ENCODE measurements at regions not wholly inside any gene's neighbourhood (a gene's known extent, or its start where the extent isn't known, plus 50 kb on each side); places are given as distances from the start of the nearest gene placed in this dataset.

DNA sequence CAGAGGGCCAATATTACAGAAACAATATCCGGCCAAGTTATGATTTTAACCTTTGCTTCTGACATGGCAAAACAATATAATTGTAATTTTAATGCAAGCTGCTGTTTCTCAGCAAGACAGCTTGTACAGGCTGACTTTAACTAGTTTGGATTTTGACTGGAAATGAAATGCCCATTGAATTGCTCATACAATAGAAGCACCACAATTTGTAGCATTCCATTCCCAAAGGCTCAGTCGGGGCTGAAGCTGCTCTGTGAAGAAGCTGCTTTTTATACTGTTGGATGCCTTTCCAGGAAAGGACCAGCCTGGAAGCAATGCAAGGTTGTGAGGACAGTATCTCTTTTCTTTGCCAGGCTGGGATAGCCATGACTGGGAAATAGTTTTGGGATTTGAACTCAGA lies 677.0 kb upstream of the FANCL start:
- H3K36me3 ChIP-seq (ENCODE audit: control insufficient read depth in 2 of 2, insufficient read depth in 2 of 2, low read length in 1 of 2): no peaks in the 10 kb centered on the region
- H3K9me3 ChIP-seq (ENCODE audit: control insufficient read depth in 2 of 2, insufficient read depth in 1 of 2, low read depth in 1 of 2, low read length in 1 of 2): peaks cover 0 to 3% of the 10 kb centered on the region in 2 donors
- 58 to 71% methylated on average over 2 of the region's 2 CpGs for WGBS, 2 donors
- H3K4me3 ChIP-seq (ENCODE audit: low read depth in 1 of 2, low read length in 2 of 2): no peak overlapping the region
- H3K4me1 ChIP-seq (ENCODE audit: control insufficient read depth in 2 of 2, insufficient read depth in 2 of 2, low read length in 1 of 2): no peaks in the 10 kb centered on the region
- no peak overlapping the region for H3K27ac ChIP-seq (ENCODE audit: low read depth in 2 of 2, low read length in 1 of 2)
- no peaks in the 10 kb centered on the region for H3K27me3 ChIP-seq (ENCODE audit: control insufficient read depth in 1 of 2, insufficient read depth in 2 of 2, low read length in 2 of 2)

GRCh38 chr2:58917596-58917995 lies 676.5 kb upstream of the FANCL start:
- Histone ChIP-seq H3K4me1 (ENCODE audit: control insufficient read depth in 2 of 2, insufficient read depth in 2 of 2, low read length in 1 of 2) (no peaks in the 10 kb centered on the region), H3K27me3 (ENCODE audit: control insufficient read depth in 1 of 2, insufficient read depth in 2 of 2, low read length in 2 of 2) (no peaks in the 10 kb centered on the region), H3K9me3 (ENCODE audit: control insufficient read depth in 2 of 2, insufficient read depth in 1 of 2, low read depth in 1 of 2, low read length in 1 of 2) (peaks cover 0 to 3% of the 10 kb centered on the region in 2 donors), H3K27ac (ENCODE audit: low read depth in 2 of 2, low read length in 1 of 2) (no peak overlapping the region), H3K4me3 (ENCODE audit: low read depth in 1 of 2, low read length in 2 of 2) (no peak overlapping the region), H3K36me3 (ENCODE audit: control insufficient read depth in 2 of 2, insufficient read depth in 2 of 2, low read length in 1 of 2) (no peaks in the 10 kb centered on the region)
- 83 to 91% methylated on average over 6 of the region's 6 CpGs for WGBS, 2 donors

- 63 to 65% methylated on average over 3 of the region's 3 CpGs for WGBS, 2 donors
- no peaks in the 10 kb centered on the region for H3K4me1 ChIP-seq (ENCODE audit: control insufficient read depth in 2 of 2, insufficient read depth in 2 of 2, low read length in 1 of 2)
- no peaks in the 10 kb centered on the region for H3K27me3 ChIP-seq (ENCODE audit: control insufficient read depth in 1 of 2, insufficient read depth in 2 of 2, low read length in 2 of 2)
These were observed 674.9 kb upstream of the FANCL start for GRCh38 chr2:58916063-58916462.

DNA sequence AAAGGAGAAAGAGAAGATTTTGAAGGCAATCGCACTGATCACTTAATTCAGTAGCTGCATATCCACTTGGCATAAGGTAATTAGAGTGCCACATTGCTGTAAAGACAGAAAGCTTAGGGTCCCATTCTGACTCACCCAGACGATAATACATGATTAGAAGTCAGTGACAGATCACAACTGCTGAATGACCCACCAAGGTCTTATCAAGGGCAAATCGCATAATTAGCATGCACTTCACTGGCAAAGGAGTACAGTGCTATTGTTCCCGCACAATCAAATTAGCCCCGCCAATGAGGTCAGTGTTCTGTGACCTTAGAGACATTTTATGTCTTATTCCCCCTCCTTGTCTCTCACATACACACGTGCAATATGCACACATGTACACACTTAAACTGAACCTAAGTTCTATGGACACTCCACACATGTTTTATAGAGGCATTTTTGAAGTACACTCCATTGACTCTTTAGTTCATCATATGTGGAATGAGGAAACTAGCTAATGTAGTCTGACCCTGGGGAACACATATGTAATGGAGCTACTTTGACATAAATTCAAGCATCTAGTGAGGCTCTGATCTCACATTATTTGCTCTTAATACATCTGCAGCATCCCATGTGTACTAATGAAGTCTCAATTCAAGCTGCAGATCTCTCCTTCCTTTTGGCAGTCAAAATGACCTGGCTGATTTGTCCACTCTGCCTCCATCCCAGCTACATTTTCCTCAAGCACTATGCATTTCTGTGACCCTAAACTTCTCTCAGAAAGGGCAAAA lies 673.8 kb upstream of the FANCL start:
- Histone ChIP-seq H3K4me3 (ENCODE audit: low read depth in 1 of 2, low read length in 2 of 2) (no peak overlapping the region), H3K27me3 (ENCODE audit: control insufficient read depth in 1 of 2, insufficient read depth in 2 of 2, low read length in 2 of 2) (no peaks in the 10 kb centered on the region), H3K9me3 (ENCODE audit: control insufficient read depth in 2 of 2, insufficient read depth in 1 of 2, low read depth in 1 of 2, low read length in 1 of 2) (no peaks in the 10 kb centered on the region), H3K27ac (ENCODE audit: low read depth in 2 of 2, low read length in 1 of 2) (no peak overlapping the region), H3K36me3 (ENCODE audit: control insufficient read depth in 2 of 2, insufficient read depth in 2 of 2, low read length in 1 of 2) (no peaks in the 10 kb centered on the region), H3K4me1 (ENCODE audit: control insufficient read depth in 2 of 2, insufficient read depth in 2 of 2, low read length in 1 of 2) (no peaks in the 10 kb centered on the region)
- 86 to 90% methylated on average over 6 of the region's 6 CpGs for WGBS, 2 donors

More at GRCh38 chr2:58916063-58916462, 674.9 kb upstream of the FANCL start:
- peaks cover 0 to 3% of the 10 kb centered on the region in 2 donors for H3K9me3 ChIP-seq (ENCODE audit: control insufficient read depth in 2 of 2, insufficient read depth in 1 of 2, low read depth in 1 of 2, low read length in 1 of 2)
- no peaks in the 10 kb centered on the region for H3K36me3 ChIP-seq (ENCODE audit: control insufficient read depth in 2 of 2, insufficient read depth in 2 of 2, low read length in 1 of 2)
- H3K4me3 ChIP-seq (ENCODE audit: low read depth in 1 of 2, low read length in 2 of 2): no peak overlapping the region
- no peak overlapping the region for H3K27ac ChIP-seq (ENCODE audit: low read depth in 2 of 2, low read length in 1 of 2)

DNA sequence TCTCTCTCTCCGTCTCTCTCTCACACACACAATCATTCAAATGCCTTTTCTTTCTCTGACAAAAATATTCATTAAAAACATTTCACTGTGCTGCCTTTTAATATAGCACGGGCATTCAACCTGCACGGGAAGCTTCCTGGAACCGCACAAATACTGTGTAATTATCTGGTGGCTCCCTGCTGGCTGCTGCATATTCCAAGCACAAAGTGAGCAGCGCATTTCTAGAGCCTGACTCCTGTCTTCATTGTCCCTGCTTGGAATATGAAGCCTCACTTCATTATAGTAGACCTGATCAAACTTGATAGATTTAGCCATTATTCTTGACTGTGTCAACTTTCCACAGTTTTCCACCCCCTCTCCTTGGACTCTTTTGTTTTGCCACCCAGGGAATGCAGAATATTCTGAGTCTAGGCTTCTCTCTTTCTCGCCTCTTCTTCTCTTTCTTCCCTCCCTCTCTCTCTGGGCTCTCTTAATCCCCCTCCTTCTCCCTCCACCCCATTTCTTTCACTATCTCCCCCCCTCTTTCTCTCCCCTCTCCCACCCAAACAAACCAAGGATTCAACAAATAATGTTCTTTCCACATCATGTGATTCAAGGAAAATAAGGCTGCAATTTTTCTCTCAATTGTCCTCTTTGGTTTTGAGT lies 672.1 kb upstream of the FANCL start:
- no peak overlapping the region for H3K27ac ChIP-seq (ENCODE audit: low read depth in 2 of 2, low read length in 1 of 2)
- no peaks in the 10 kb centered on the region for H3K9me3 ChIP-seq (ENCODE audit: control insufficient read depth in 2 of 2, insufficient read depth in 1 of 2, low read depth in 1 of 2, low read length in 1 of 2)
- H3K36me3 ChIP-seq (ENCODE audit: control insufficient read depth in 2 of 2, insufficient read depth in 2 of 2, low read length in 1 of 2): no peaks in the 10 kb centered on the region
- H3K27me3 ChIP-seq (ENCODE audit: control insufficient read depth in 1 of 2, insufficient read depth in 2 of 2, low read length in 2 of 2): no peaks in the 10 kb centered on the region
- no peaks in the 10 kb centered on the region for H3K4me1 ChIP-seq (ENCODE audit: control insufficient read depth in 2 of 2, insufficient read depth in 2 of 2, low read length in 1 of 2)
- WGBS, 2 donors: 49 to 51% methylated on average over 6 of the region's 6 CpGs
- no peak overlapping the region for H3K4me3 ChIP-seq (ENCODE audit: low read depth in 1 of 2, low read length in 2 of 2)

DNA sequence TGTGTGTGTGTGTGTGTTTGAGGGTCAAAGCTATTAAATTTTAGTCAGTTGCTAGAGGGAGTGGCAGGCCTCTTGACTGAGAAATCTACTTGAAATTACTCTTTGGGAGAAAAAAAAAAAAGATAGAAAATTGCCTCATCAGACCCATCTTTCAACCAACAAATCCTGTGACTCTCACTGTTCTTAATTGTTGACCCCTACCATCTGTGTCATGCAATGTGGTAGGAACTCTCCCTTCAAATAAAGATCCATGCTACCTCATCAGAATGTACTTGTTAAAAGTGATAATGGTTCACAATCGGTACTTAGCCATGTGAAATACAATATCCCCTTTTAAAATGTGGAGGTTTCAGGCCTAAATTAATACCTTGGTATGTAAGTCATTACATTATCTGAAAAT lies 670.8 kb upstream of the FANCL start:
- H3K9me3 ChIP-seq (ENCODE audit: control insufficient read depth in 2 of 2, insufficient read depth in 1 of 2, low read depth in 1 of 2, low read length in 1 of 2): no peaks in the 10 kb centered on the region
- no peak overlapping the region for H3K4me3 ChIP-seq (ENCODE audit: low read depth in 1 of 2, low read length in 2 of 2)
- 89% methylated on average over 1 of the region's 1 CpG for WGBS, 2 donors
- H3K27me3 ChIP-seq (ENCODE audit: control insufficient read depth in 1 of 2, insufficient read depth in 2 of 2, low read length in 2 of 2): no peaks in the 10 kb centered on the region
- no peak overlapping the region for H3K27ac ChIP-seq (ENCODE audit: low read depth in 2 of 2, low read length in 1 of 2)
- no peaks in the 10 kb centered on the region for H3K36me3 ChIP-seq (ENCODE audit: control insufficient read depth in 2 of 2, insufficient read depth in 2 of 2, low read length in 1 of 2)
- no peaks in the 10 kb centered on the region for H3K4me1 ChIP-seq (ENCODE audit: control insufficient read depth in 2 of 2, insufficient read depth in 2 of 2, low read length in 1 of 2)

GRCh38 chr2:58908501-58909154 lies 667.5 kb upstream of the FANCL start:
- Histone ChIP-seq H3K36me3 (ENCODE audit: control insufficient read depth in 2 of 2, insufficient read depth in 2 of 2, low read length in 1 of 2) (no peaks in the 10 kb centered on the region), H3K4me3 (ENCODE audit: low read depth in 1 of 2, low read length in 2 of 2) (no peak overlapping the region), H3K9me3 (ENCODE audit: control insufficient read depth in 2 of 2, insufficient read depth in 1 of 2, low read depth in 1 of 2, low read length in 1 of 2) (no peaks in the 10 kb centered on the region), H3K4me1 (ENCODE audit: control insufficient read depth in 2 of 2, insufficient read depth in 2 of 2, low read length in 1 of 2) (no peaks in the 10 kb centered on the region), H3K27me3 (ENCODE audit: control insufficient read depth in 1 of 2, insufficient read depth in 2 of 2, low read length in 2 of 2) (no peaks in the 10 kb centered on the region), H3K27ac (ENCODE audit: low read depth in 2 of 2, low read length in 1 of 2) (no peak overlapping the region)
- 40 to 53% methylated on average over 2 of the region's 2 CpGs for WGBS, 2 donors

- H3K27ac ChIP-seq (ENCODE audit: low read depth in 2 of 2, low read length in 1 of 2): no peak overlapping the region
- H3K4me1 ChIP-seq (ENCODE audit: control insufficient read depth in 2 of 2, insufficient read depth in 2 of 2, low read length in 1 of 2): no peaks in the 10 kb centered on the region
- H3K27me3 ChIP-seq (ENCODE audit: control insufficient read depth in 1 of 2, insufficient read depth in 2 of 2, low read length in 2 of 2): no peaks in the 10 kb centered on the region
- H3K36me3 ChIP-seq (ENCODE audit: control insufficient read depth in 2 of 2, insufficient read depth in 2 of 2, low read length in 1 of 2): no peaks in the 10 kb centered on the region
- no peaks in the 10 kb centered on the region for H3K9me3 ChIP-seq (ENCODE audit: control insufficient read depth in 2 of 2, insufficient read depth in 1 of 2, low read depth in 1 of 2, low read length in 1 of 2)
- 94 to 97% methylated on average over 1 of the region's 1 CpG for WGBS, 2 donors
- H3K4me3 ChIP-seq (ENCODE audit: low read depth in 1 of 2, low read length in 2 of 2): no peak overlapping the region
These were observed 666.5 kb upstream of the FANCL start for GRCh38 chr2:58907644-58908043.

- Histone ChIP-seq H3K27me3 (ENCODE audit: control insufficient read depth in 1 of 2, insufficient read depth in 2 of 2, low read length in 2 of 2) (no peaks in the 10 kb centered on the region), H3K4me3 (ENCODE audit: low read depth in 1 of 2, low read length in 2 of 2) (no peak overlapping the region), H3K36me3 (ENCODE audit: control insufficient read depth in 2 of 2, insufficient read depth in 2 of 2, low read length in 1 of 2) (no peaks in the 10 kb centered on the region), H3K9me3 (ENCODE audit: control insufficient read depth in 2 of 2, insufficient read depth in 1 of 2, low read depth in 1 of 2, low read length in 1 of 2) (no peaks in the 10 kb centered on the region), H3K4me1 (ENCODE audit: control insufficient read depth in 2 of 2, insufficient read depth in 2 of 2, low read length in 1 of 2) (no peaks in the 10 kb centered on the region), H3K27ac (ENCODE audit: low read depth in 2 of 2, low read length in 1 of 2) (no peak overlapping the region)
- WGBS, 2 donors: 77 to 78% methylated on average over 7 of the region's 7 CpGs
These were observed 665.0 kb upstream of the FANCL start for GRCh38 chr2:58906081-58906645.
